PC-9 (cell line): ENCODE measurements at regions not wholly inside any gene's neighbourhood (a gene's known extent, or its start where the extent isn't known, plus 50 kb on each side); places are given as distances from the start of the nearest gene placed in this dataset.

Source experiments
- EZH2 ChIP-seq: fragments of 200-600 bp; sonication (generic); IDR thresholded peaks from 2 replicates; pipeline ENCODE4 v1.8.0; 2017; ENCODE audit warnings: antibody characterized with exemption, low read depth
- TF ChIP-seq, protein P1 (sequence below): fragments of 200-600 bp; sonication (generic); conservative IDR thresholded peaks from 2 replicates; pipeline ENCODE4 v1.6.1; 2017; ENCODE audit warnings: mixed run types, antibody characterized with exemption, mild to moderate bottlenecking, moderate library complexity

- TF ChIP-seq, protein P1, sequence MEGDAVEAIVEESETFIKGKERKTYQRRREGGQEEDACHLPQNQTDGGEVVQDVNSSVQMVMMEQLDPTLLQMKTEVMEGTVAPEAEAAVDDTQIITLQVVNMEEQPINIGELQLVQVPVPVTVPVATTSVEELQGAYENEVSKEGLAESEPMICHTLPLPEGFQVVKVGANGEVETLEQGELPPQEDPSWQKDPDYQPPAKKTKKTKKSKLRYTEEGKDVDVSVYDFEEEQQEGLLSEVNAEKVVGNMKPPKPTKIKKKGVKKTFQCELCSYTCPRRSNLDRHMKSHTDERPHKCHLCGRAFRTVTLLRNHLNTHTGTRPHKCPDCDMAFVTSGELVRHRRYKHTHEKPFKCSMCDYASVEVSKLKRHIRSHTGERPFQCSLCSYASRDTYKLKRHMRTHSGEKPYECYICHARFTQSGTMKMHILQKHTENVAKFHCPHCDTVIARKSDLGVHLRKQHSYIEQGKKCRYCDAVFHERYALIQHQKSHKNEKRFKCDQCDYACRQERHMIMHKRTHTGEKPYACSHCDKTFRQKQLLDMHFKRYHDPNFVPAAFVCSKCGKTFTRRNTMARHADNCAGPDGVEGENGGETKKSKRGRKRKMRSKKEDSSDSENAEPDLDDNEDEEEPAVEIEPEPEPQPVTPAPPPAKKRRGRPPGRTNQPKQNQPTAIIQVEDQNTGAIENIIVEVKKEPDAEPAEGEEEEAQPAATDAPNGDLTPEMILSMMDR, result no peak
- no peak for TF ChIP-seq EZH2
Observed at GRCh38 chr17:21538615-21539014, 153.7 kb upstream of the KCNJ18 start.
